Activated CD8-positive, alpha-beta T cell treated with anti-CD3 and anti-CD28 coated beads for 36 hours (primary cell): ENCODE measurements at regions not wholly inside any gene's neighbourhood (a gene's known extent, or its start where the extent isn't known, plus 50 kb on each side); places are given as distances from the start of the nearest gene placed in this dataset.

Source experiments
- ATAC-seq: fragments of 200-7000 bp; cut with Tn5 transposase; one replicate; pipeline ENCODE4 v1.10.0; 2021; ENCODE audit warnings: mild to moderate bottlenecking, moderate library complexity
- CTCF ChIA-PET: fragments of 350-600 bp; sonication (Branson Sonifier 250); formaldehyde crosslinking; loops from one replicate; lab custom pipeline; 2021; ENCODE audit warnings: antibody characterized with exemption; lab: Charles Lee
- POLR2A ChIA-PET: fragments of 350-600 bp; sonication (Branson Sonifier 250); formaldehyde crosslinking; loops from one replicate; lab custom pipeline; 2021; ENCODE audit warnings: antibody characterized with exemption; lab: Charles Lee
- DNase-seq: peaks from one replicate; pipeline ENCODE4 v3.0.0-alpha.2; 2020
- H3K27ac Mint-ChIP-seq: one replicate; pipeline ENCODE4 v1.8.0; 2021; ENCODE audit warnings: mild to moderate bottlenecking, mixed read lengths
- H3K27me3 Mint-ChIP-seq: one replicate; pipeline ENCODE4 v1.8.0; 2021; ENCODE audit warnings: mixed read lengths
- H3K36me3 Mint-ChIP-seq: one replicate; pipeline ENCODE4 v1.8.0; 2021; ENCODE audit warnings: low read depth, mixed read lengths
- H3K4me1 Mint-ChIP-seq: one replicate; pipeline ENCODE4 v1.8.0; 2021; ENCODE audit warnings: low read depth, mixed read lengths
- H3K4me3 Mint-ChIP-seq: one replicate; pipeline ENCODE4 v1.8.0; 2021; ENCODE audit warnings: mild to moderate bottlenecking, moderate library complexity, mixed read lengths
- H3K9me3 Mint-ChIP-seq: one replicate; pipeline ENCODE4 v1.8.0; 2021; ENCODE audit warnings: mixed read lengths
- intact Hi-C: fragments of 100-400 bp; cut with micrococcal nuclease; formaldehyde crosslinking; loops from one replicate; pipeline ENCODE4 v1.10.0; 2022
- TF ChIP-seq, protein P1 (sequence below): fragments of 200-600 bp; IDR thresholded peaks from one replicate; pipeline ENCODE4 v1.8.0; 2022; ENCODE audit warnings: antibody characterized with exemption, mild to moderate bottlenecking

DNA sequence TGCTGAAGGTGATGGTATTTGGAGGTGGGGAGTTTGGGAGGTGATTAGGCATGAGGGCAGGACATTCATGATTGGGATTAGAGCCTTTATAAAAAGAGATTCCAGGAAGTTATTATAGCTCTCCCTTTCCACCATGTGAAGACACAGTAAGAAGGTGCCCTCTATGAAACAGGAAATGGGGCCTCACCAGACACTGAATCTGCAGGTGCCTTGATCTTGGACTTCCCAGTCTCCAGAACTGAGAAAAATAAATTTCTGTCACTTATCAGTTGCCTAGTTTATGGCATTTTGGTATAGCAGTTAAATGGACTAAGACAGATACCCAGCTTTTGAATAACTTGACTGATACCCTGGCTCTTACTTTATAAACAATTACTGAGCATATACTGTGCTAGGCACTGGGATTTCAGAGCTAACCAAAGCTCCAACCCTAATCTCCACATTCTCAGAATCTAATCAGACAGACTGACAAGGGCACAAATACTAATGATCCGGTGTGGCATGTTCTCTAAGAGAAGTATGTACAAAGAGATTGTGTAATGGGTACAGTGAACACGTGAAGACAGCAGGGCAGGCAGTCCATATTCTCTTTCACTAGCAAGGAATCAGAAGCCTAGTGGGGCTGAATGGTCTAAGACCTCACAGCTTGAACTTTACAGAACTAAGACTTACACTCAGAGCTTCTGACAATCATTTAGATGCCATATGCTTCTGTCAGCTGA, 343.1 kb downstream of the WDR72 start:
- H3K27ac Mint-ChIP-seq, result no peak overlapping the region
- no peaks in the 10 kb centered on the region for H3K27me3 Mint-ChIP-seq
- H3K36me3 Mint-ChIP-seq, result no peaks in the 10 kb centered on the region
- ChIA-PET CTCF (no interaction called here), POLR2A (no interaction called here)
- peaks cover 3% of the 10 kb centered on the region for H3K9me3 Mint-ChIP-seq
- intact Hi-C loops, result no loop called here
- H3K4me1 Mint-ChIP-seq, result no peaks in the 10 kb centered on the region
- TF ChIP-seq, protein P1, sequence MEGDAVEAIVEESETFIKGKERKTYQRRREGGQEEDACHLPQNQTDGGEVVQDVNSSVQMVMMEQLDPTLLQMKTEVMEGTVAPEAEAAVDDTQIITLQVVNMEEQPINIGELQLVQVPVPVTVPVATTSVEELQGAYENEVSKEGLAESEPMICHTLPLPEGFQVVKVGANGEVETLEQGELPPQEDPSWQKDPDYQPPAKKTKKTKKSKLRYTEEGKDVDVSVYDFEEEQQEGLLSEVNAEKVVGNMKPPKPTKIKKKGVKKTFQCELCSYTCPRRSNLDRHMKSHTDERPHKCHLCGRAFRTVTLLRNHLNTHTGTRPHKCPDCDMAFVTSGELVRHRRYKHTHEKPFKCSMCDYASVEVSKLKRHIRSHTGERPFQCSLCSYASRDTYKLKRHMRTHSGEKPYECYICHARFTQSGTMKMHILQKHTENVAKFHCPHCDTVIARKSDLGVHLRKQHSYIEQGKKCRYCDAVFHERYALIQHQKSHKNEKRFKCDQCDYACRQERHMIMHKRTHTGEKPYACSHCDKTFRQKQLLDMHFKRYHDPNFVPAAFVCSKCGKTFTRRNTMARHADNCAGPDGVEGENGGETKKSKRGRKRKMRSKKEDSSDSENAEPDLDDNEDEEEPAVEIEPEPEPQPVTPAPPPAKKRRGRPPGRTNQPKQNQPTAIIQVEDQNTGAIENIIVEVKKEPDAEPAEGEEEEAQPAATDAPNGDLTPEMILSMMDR, result no peak
- ATAC-seq (no peak), DNase-seq (no peak)
- H3K4me3 Mint-ChIP-seq, result no peak overlapping the region

DNA sequence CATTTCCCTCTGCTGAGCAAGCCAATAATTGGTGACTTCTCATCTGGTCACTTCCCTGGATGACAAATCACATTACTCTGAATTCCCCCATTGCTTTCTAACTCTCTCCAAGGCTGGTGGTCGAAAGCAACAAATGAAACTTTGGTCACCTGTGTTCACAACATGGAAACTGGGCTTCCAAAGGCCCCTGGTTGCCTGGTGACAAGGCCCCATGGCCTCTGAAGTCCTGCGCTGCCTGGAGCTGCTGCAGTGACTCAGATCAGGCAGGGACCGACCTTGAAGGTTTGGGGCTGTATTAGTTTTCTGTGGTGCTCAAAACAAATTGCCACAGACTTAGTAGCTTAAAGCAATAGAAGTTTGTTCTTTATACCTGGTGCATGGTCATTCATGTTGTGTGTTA, 345.3 kb downstream of the WDR72 start:
- ATAC-seq, result no peak
- no peak overlapping the region for H3K27ac Mint-ChIP-seq
- no peaks in the 10 kb centered on the region for H3K4me1 Mint-ChIP-seq
- intact Hi-C loops, result no loop called here
- H3K36me3 Mint-ChIP-seq, result no peaks in the 10 kb centered on the region
- DNase-seq, result no peak
- TF ChIP-seq, protein P1, result no peak
- peaks cover 3% of the 10 kb centered on the region for H3K9me3 Mint-ChIP-seq
- CTCF ChIA-PET, result no interaction called here
- no peak overlapping the region for H3K4me3 Mint-ChIP-seq
- peaks cover 1% of the 10 kb centered on the region for H3K27me3 Mint-ChIP-seq
- POLR2A ChIA-PET, result no interaction called here

DNA sequence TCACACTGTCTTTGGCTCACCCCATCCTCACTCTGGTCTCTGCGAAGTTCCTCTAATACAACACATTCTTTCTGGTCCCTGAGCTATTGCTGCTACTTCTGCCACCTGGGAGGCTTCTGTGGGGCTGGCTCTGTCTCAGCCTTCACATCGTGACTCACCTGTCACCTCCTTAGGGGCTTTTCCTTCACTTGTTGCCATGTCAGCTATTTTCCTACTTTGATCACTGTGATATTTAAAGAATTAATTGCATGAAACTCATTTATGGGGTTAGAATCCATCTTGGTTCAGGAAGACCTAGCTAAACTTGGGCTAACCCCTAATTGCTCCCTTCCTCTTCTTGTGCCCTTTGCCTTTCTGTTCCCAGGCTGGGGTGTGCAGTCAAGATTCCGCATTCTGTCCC, 346.9 kb downstream of the WDR72 start:
- no peak overlapping the region for H3K27ac Mint-ChIP-seq
- TF ChIP-seq, protein P1, result no peak
- H3K9me3 Mint-ChIP-seq, result peaks cover 2% of the 10 kb centered on the region
- ATAC-seq, result no peak
- POLR2A ChIA-PET, result no interaction called here
- H3K36me3 Mint-ChIP-seq, result no peaks in the 10 kb centered on the region
- CTCF ChIA-PET, result no interaction called here
- H3K4me1 Mint-ChIP-seq, result no peaks in the 10 kb centered on the region
- no peak overlapping the region for H3K4me3 Mint-ChIP-seq
- no peak for DNase-seq
- H3K27me3 Mint-ChIP-seq, result peaks cover 1% of the 10 kb centered on the region
- intact Hi-C loops, result no loop called here

DNA sequence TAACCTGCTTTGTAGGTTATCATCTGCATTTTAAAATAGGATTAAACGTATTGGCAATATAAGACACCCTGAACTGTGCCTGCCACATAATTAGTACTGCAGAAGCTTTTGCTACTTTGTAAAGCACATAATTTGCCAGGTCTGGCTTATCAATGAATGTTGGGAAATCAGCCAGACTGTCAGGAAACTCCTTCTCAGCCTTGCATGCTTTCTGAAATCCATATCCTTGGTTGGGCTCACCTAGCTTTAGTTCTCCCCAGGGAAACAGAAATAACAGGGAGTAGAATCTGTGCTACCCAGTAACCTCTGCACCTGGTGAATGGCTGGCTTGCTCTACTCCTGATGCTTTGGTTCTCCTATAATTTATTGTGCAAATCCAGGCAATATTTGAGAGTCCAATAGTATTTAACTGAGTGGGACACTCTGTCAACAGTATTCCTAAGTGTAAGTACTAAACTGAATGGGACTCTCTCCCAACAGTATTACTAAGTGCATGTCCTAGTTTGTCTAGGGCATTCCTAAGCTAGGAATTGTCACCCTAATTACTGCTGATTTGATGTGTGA, 354.5 kb downstream of the WDR72 start:
- H3K27ac Mint-ChIP-seq, result no peak overlapping the region
- ATAC-seq, result no peak
- TF ChIP-seq, protein P1, result no peak
- no peaks in the 10 kb centered on the region for H3K4me1 Mint-ChIP-seq
- no peak overlapping the region for H3K4me3 Mint-ChIP-seq
- no peaks in the 10 kb centered on the region for H3K36me3 Mint-ChIP-seq
- POLR2A ChIA-PET, result no interaction called here
- no peak for DNase-seq
- H3K27me3 Mint-ChIP-seq, result peaks cover 1% of the 10 kb centered on the region
- CTCF ChIA-PET, result no interaction called here
- no peaks in the 10 kb centered on the region for H3K9me3 Mint-ChIP-seq
- intact Hi-C loops, result no loop called here

DNA sequence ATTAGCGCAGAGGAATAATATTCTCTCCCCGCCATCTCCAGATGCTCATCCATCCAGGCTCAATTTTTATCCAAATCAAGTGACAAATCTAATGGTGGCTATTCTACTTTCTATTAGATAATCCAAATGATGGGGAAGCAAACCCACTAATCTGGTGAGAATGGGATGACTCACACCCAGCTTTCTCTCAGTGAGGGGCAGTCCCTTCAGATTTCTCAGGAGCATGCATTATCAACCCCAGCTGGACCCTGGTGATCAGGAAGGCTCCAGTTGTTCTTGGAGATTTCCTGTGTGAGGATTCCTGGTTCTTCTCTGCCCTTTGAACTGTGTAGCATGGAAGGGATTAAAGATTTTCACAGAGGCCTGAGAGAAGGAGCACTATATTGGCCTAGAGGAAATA, 358.0 kb downstream of the WDR72 start:
- H3K9me3 Mint-ChIP-seq, result no peaks in the 10 kb centered on the region
- H3K4me1 Mint-ChIP-seq, result no peaks in the 10 kb centered on the region
- H3K27me3 Mint-ChIP-seq, result no peaks in the 10 kb centered on the region
- TF ChIP-seq, protein P1, result no peak
- ChIA-PET POLR2A (no interaction called here), CTCF (no interaction called here)
- H3K27ac Mint-ChIP-seq, result no peak overlapping the region
- intact Hi-C loops, result no loop called here
- ATAC-seq, result no peak
- H3K4me3 Mint-ChIP-seq, result no peak overlapping the region
- no peaks in the 10 kb centered on the region for H3K36me3 Mint-ChIP-seq
- no peak for DNase-seq
